HCT116 (cell line): ENCODE measurements at regions not wholly inside any gene's neighbourhood (a gene's known extent, or its start where the extent isn't known, plus 50 kb on each side); places are given as distances from the start of the nearest gene placed in this dataset.

Source experiments
- ATF3 ChIP-seq: IDR thresholded peaks from 2 replicates; pipeline ENCODE4 v1.6.1; 2012
- CEBPB ChIP-seq: IDR thresholded peaks from 2 replicates; pipeline ENCODE4 v1.6.1; 2012; ENCODE audit warnings: low read depth
- CTCF ChIP-seq, 3 experiments: fragments of 200-600 bp in 1 of 3; sonication (generic) in 1 of 3; IDR thresholded peaks in 2 of 3; conservative IDR thresholded peaks in 1 of 3; 2 replicates each; pipeline ENCODE4 v1.5.1; 2012 to 2017; ENCODE audit warnings: low read depth in 2 of 3, low read length in 2 of 3, antibody characterized with exemption in 1 of 3, borderline replicate concordance in 1 of 3, control low read depth in 1 of 3, mild to moderate bottlenecking in 1 of 3, mixed read lengths in 1 of 3, mixed run types in 1 of 3, moderate library complexity in 1 of 3; ENCODE audit not compliant: insufficient read depth in 1 of 3
- EZH2 ChIP-seq: fragments of 200-600 bp; sonication (generic); IDR thresholded peaks from 2 replicates; pipeline ENCODE4 v1.6.1; 2017; ENCODE audit warnings: antibody characterized with exemption, mixed run types
- EZH2phosphoT487 ChIP-seq: fragments of 200-600 bp; IDR thresholded peaks from 2 replicates; pipeline ENCODE4 v1.6.1; 2018; ENCODE audit warnings: antibody characterized with exemption, borderline replicate concordance
- POLR2A ChIP-seq: IDR thresholded peaks from 2 replicates; pipeline ENCODE4 v1.7.0; 2011; ENCODE audit warnings: borderline replicate concordance; ENCODE audit not compliant: insufficient read depth, insufficient read length; ENCODE audit errors: extremely low read depth
- POLR2AphosphoS5 ChIP-seq: IDR thresholded peaks from 2 replicates; pipeline ENCODE4 v1.6.1; 2011; ENCODE audit warnings: mild to moderate bottlenecking, low read depth, low read length, moderate library complexity
- TCF7L2 ChIP-seq: IDR thresholded peaks from 2 replicates; pipeline ENCODE4 v1.7.0; 2011; ENCODE audit warnings: borderline replicate concordance, inconsistent platforms; ENCODE audit not compliant: insufficient read depth, insufficient read length; ENCODE audit errors: extremely low read depth

GRCh38 chr3:72070005-72070404 lies 285.1 kb upstream of the PROK2 start:
- no peak for TF ChIP-seq POLR2A
- TF ChIP-seq POLR2AphosphoS5: no peak
- no peak for TF ChIP-seq CEBPB
- TF ChIP-seq CTCF (IDR thresholded peaks at IDR 0.05 in 2 of 3, conservative IDR thresholded peaks at IDR 0.05 in 1 of 3; ENCODE audit: borderline replicate concordance in 1 of 3, insufficient read depth in 1 of 3, low read depth in 2 of 3, low read length in 2 of 3): no peak
- no peak for TF ChIP-seq ATF3
- TF ChIP-seq EZH2: no peak
- no peak for TF ChIP-seq EZH2phosphoT487
- TF ChIP-seq TCF7L2: no peak
